Adrenal gland (tissue), 9 donors: ENCODE measurements at regions not wholly inside any gene's neighbourhood (a gene's known extent, or its start where the extent isn't known, plus 50 kb on each side); places are given as distances from the start of the nearest gene placed in this dataset.

ENCODE experiments used
- DNase-seq, 7 donors: peaks; one replicate each; pipeline ENCODE4 v3.0.0-alpha.2; 2019 to 2020
- H3K27ac ChIP-seq, 5 donors: fragments of 200-600 bp; sonication (generic) in 4 of 5; 1 replicate in 3 of 5; 2 replicates in 2 of 5; pipeline versions ENCODE4 v1.5.1 to v1.8.0; 2016 to 2020; ENCODE audit warnings: mild to moderate bottlenecking in 1 of 5
- H3K27me3 ChIP-seq: fragments of 200-600 bp; 2 replicates; pipeline ENCODE4 v1.8.0; 2021
- H3K36me3 ChIP-seq, 2 donors: fragments of 200-600 bp; replicated peaks in 1 of 2; 1 replicate in 1 of 2; 2 replicates in 1 of 2; pipeline versions ENCODE4 v1.5.1 to v1.8.0; 2018 to 2022
- H3K4me1 ChIP-seq, 2 donors: fragments of 200-600 bp; replicated peaks in 1 of 2; 1 replicate in 1 of 2; 2 replicates in 1 of 2; pipeline versions ENCODE4 v1.5.1 to v1.8.0; 2018 to 2021
- H3K4me3 ChIP-seq, 4 donors: fragments of 200-600 bp; sonication (generic) in 3 of 4; one replicate each; pipeline ENCODE4 v1.5.1; 2016 to 2018
- H3K9me3 ChIP-seq, 3 donors: fragments of 200-600 bp; sonication (generic) in 1 of 3; replicated peaks in 1 of 3; 1 replicate in 2 of 3; 2 replicates in 1 of 3; pipeline versions ENCODE4 v1.5.1 to v1.8.0; 2016 to 2021
- CTCF ChIP-seq, 6 experiments: fragments of 450-650 bp in 4 of 6; fragments of 200-600 bp in 2 of 6; sonication (generic) in 1 of 6; IDR thresholded peaks; 1 replicate in 5 of 6; 2 replicates in 1 of 6; pipeline versions ENCODE4 v1.5.1 to v1.8.0; 2016 to 2021; ENCODE audit warnings: antibody characterized with exemption in 6 of 6, mild to moderate bottlenecking in 2 of 6, moderate library complexity in 1 of 6
- POLR2A ChIP-seq, 2 donors: fragments of 450-650 bp; IDR thresholded peaks; one replicate each; pipeline ENCODE4 v1.6.1; 2017; ENCODE audit warnings: antibody characterized with exemption in 2 of 2, mild to moderate bottlenecking in 2 of 2, moderate library complexity in 1 of 2
- WGBS, 4 donors: extraction: QIAGEN DNeasy Blood & Tissue Kit in 2 of 4; methylation state at CpG; one replicate each; pipeline versions ENCODE4 v1.1.5 to v1.1.7; 2013 to 2017; 5-methylcytosine and 5-hydroxymethylcytosine counted together
- intact Hi-C, 2 donors: fragments of 100-400 bp; cut with DNase I; formaldehyde crosslinking; loops; one replicate each; pipeline versions ENCODE4 v1.14.1 to v1.15.0; 2022 to 2023
- donor health status: healthy with polysubstance abuse.
- donor health status: Bipolar disorder and iron deficiency.
- donor health status: DM: yes; HTN: yes; CAD: no.
- donor health status: DM: no; HTN: no; CAD: no.
- donor health status: DM: no; HTN: no; CAD: no.

- Histone ChIP-seq H3K9me3 (no peaks in the 10 kb centered on the region), H3K4me1 (no peaks in the 10 kb centered on the region), H3K27ac (no peak overlapping the region), H3K27me3 (no peaks in the 10 kb centered on the region), H3K4me3 (no peak overlapping the region), H3K36me3 (no peaks in the 10 kb centered on the region)
- intact Hi-C loops, result no loop called here
- 32 to 53% (median 47%) methylated on average over 1 of the region's 1 CpG for WGBS, 4 donors
- no peak for DNase-seq
- no peak for TF ChIP-seq CTCF (IDR thresholded peaks at IDR 0.05)
- no peak for TF ChIP-seq POLR2A (IDR thresholded peaks at IDR 0.05)
Observed at GRCh38 chr2:60354713-60355112, 198.7 kb downstream of the BCL11A start.

- intact Hi-C loops, result no loop called here
- H3K4me1 ChIP-seq, result no peaks in the 10 kb centered on the region
- no peak overlapping the region for H3K27ac ChIP-seq
- no peaks in the 10 kb centered on the region for H3K36me3 ChIP-seq
- no peak for DNase-seq
- 64 to 88% (median 79%) methylated on average over 2 of the region's 2 CpGs for WGBS, 4 donors
- H3K9me3 ChIP-seq, result no peaks in the 10 kb centered on the region
- no peak overlapping the region for H3K4me3 ChIP-seq
- H3K27me3 ChIP-seq, result no peaks in the 10 kb centered on the region
- TF ChIP-seq POLR2A (IDR thresholded peaks at IDR 0.05) (no peak), CTCF (IDR thresholded peaks at IDR 0.05) (no peak)
Observed at GRCh38 chr2:60353863-60354262, 199.6 kb downstream of the BCL11A start.

- intact Hi-C loops, result no loop called here
- no peak for DNase-seq
- 72 to 81% (median 74%) methylated on average over 10 of the region's 10 CpGs for WGBS, 4 donors
Observed at GRCh38 chr2:60353406-60353800, 200.1 kb downstream of the BCL11A start.

GRCh38 chr2:60352491-60353405 is 200.7 kb downstream of the BCL11A start:
- intact Hi-C loops, result no loop called here
- Histone ChIP-seq H3K36me3 (no peaks in the 10 kb centered on the region), H3K9me3 (no peaks in the 10 kb centered on the region)

More at GRCh38 chr2:60353406-60353800, 200.1 kb downstream of the BCL11A start:
- H3K36me3 ChIP-seq, result no peaks in the 10 kb centered on the region
- H3K4me1 ChIP-seq, result no peaks in the 10 kb centered on the region
- H3K27me3 ChIP-seq, result no peaks in the 10 kb centered on the region
- H3K9me3 ChIP-seq, result no peaks in the 10 kb centered on the region
- H3K4me3 ChIP-seq, result no peak overlapping the region
- no peak overlapping the region for H3K27ac ChIP-seq
- TF ChIP-seq CTCF (IDR thresholded peaks at IDR 0.05) (no peak), POLR2A (IDR thresholded peaks at IDR 0.05) (no peak)

More at GRCh38 chr2:60352491-60353405, 200.7 kb downstream of the BCL11A start:
- 81 to 90% (median 85%) methylated on average over 19 to 20 of the region's 20 CpGs for WGBS, 4 donors
- DNase-seq, result no peak
- no peak overlapping the region for H3K27ac ChIP-seq
- TF ChIP-seq POLR2A (IDR thresholded peaks at IDR 0.05) (no peak), CTCF (IDR thresholded peaks at IDR 0.05) (no peak)
- H3K27me3 ChIP-seq, result no peaks in the 10 kb centered on the region
- H3K4me3 ChIP-seq, result no peak overlapping the region
- H3K4me1 ChIP-seq, result no peaks in the 10 kb centered on the region
